GM12878 (cell line): ENCODE measurements at regions not wholly inside any gene's neighbourhood (a gene's known extent, or its start where the extent isn't known, plus 50 kb on each side); places are given as distances from the start of the nearest gene placed in this dataset.

Experiments
- ATF2 ChIP-seq: IDR thresholded peaks from 2 replicates; pipeline ENCODE4 v1.6.1; 2012; ENCODE audit warnings: low read length, inconsistent platforms
- CEBPZ ChIP-seq: fragments of 150-350 bp; IDR thresholded peaks from 2 replicates; pipeline ENCODE4 v1.6.1; 2016; ENCODE audit warnings: low read depth, low read length
- CTCF ChIP-seq, 3 experiments: IDR thresholded peaks in 2 of 3; conservative IDR thresholded peaks in 1 of 3; 2 replicates each; pipeline ENCODE4 v1.5.1; 2011; ENCODE audit warnings: low read depth in 3 of 3, low read length in 3 of 3, mild to moderate bottlenecking in 3 of 3, control low read depth in 2 of 3, moderate library complexity in 2 of 3, inconsistent platforms in 1 of 3, mixed read lengths in 1 of 3; ENCODE audit not compliant: control insufficient read depth in 2 of 3, insufficient read depth in 1 of 3; ENCODE audit errors: extremely low read depth in 1 of 3
- ETV6 ChIP-seq, 2 experiments: fragments of 450-650 bp in 1 of 2; IDR thresholded peaks in 1 of 2; conservative IDR thresholded peaks in 1 of 2; 2 replicates each; pipeline ENCODE4 v1.6.1; 2014; ENCODE audit warnings: antibody characterized with exemption in 1 of 2, borderline replicate concordance in 1 of 2, low read depth in 1 of 2, mild to moderate bottlenecking in 1 of 2, moderate library complexity in 1 of 2
- NRF1 ChIP-seq: conservative IDR thresholded peaks from 2 replicates; pipeline ENCODE4 v1.6.1; 2011; ENCODE audit warnings: mild to moderate bottlenecking, low read depth, low read length, improper control_type of control experiment
- POLR2AphosphoS2 ChIP-seq: IDR thresholded peaks from 2 replicates; pipeline ENCODE4 v1.6.1; 2011; ENCODE audit warnings: low read depth, mild to moderate bottlenecking, low read length, improper control_type of control experiment, moderate library complexity
- SMC3 ChIP-seq: IDR thresholded peaks from 2 replicates; pipeline ENCODE4 v1.6.1; 2011; ENCODE audit warnings: low read length, improper control_type of control experiment, borderline replicate concordance

- TF ChIP-seq POLR2AphosphoS2: no peak
- no peak for TF ChIP-seq NRF1
- no peak for TF ChIP-seq CTCF (IDR thresholded peaks at IDR 0.05 in 2 of 3, conservative IDR thresholded peaks at IDR 0.05 in 1 of 3; ENCODE audit: control insufficient read depth in 2 of 3, extremely low read depth in 1 of 3, insufficient read depth in 1 of 3, low read depth in 3 of 3, low read length in 3 of 3)
- no peak for TF ChIP-seq ETV6 (conservative IDR thresholded peaks at IDR 0.05 in 1 of 2, IDR thresholded peaks at IDR 0.05 in 1 of 2; ENCODE audit: borderline replicate concordance in 1 of 2, low read depth in 1 of 2)
- TF ChIP-seq CEBPZ: no peak
- no peak for TF ChIP-seq ATF2
- no peak for TF ChIP-seq SMC3
Observed at GRCh38 chr4:72817012-72817411, 248.0 kb upstream of the ADAMTS3 start.
